HL-60 (cell line): ENCODE measurements at regions not wholly inside any gene's neighbourhood (a gene's known extent, or its start where the extent isn't known, plus 50 kb on each side); places are given as distances from the start of the nearest gene placed in this dataset.
"Not testable (repeated sequence)": the region's sequence is repeated elsewhere in the genome, so short reads cannot be mapped to it uniquely, and the experiment has no call there.

ENCODE experiments used
- DNase-seq, 2 experiments: peaks; one replicate each; pipeline ENCODE4 v3.0.0-alpha.2; 2010 to 2020; ENCODE audit warnings: low read depth in 1 of 2, low spot score in 1 of 2
- H3K27ac ChIP-seq: fragments of 250-450 bp; sonication (Bioruptor Pico); replicated peaks from 2 replicates; pipeline ENCODE4 v1.5.1; 2020; ENCODE audit warnings: mild to moderate bottlenecking, moderate library complexity
- H3K27me3 ChIP-seq: fragments of 250-450 bp; sonication (Bioruptor Pico); 2 replicates; pipeline ENCODE4 v1.5.1; 2021; ENCODE audit warnings: mild to moderate bottlenecking, moderate library complexity; ENCODE audit not compliant: insufficient read depth, poor library complexity, severe bottlenecking
- H3K4me3 ChIP-seq: replicated peaks from 2 replicates; pipeline ENCODE4 v1.5.1; 2011; ENCODE audit warnings: mild to moderate bottlenecking, control low read depth, low read length; ENCODE audit not compliant: insufficient read depth
- GABPA ChIP-seq: IDR thresholded peaks from 2 replicates; pipeline ENCODE4 v1.6.1; 2012; ENCODE audit warnings: low read depth
- POLR2AphosphoS5 ChIP-seq: IDR thresholded peaks from 2 replicates; pipeline ENCODE4 v1.6.1; 2012; ENCODE audit warnings: low read depth
- REST ChIP-seq: IDR thresholded peaks from 2 replicates; pipeline ENCODE4 v1.6.1; 2012; ENCODE audit warnings: low read depth; ENCODE audit not compliant: insufficient replicate concordance
- SPI1 ChIP-seq: IDR thresholded peaks from 2 replicates; pipeline ENCODE4 v1.6.1; 2012; ENCODE audit warnings: low read depth, mild to moderate bottlenecking, borderline replicate concordance
- TF ChIP-seq, protein P1 (sequence below): IDR thresholded peaks from one replicate; pipeline ENCODE4 v1.5.1; 2011; ENCODE audit warnings: low read length, control low read depth, inconsistent platforms; ENCODE audit not compliant: insufficient read depth

GRCh38 chr16:59634004-59634579 is 900.0 kb upstream of the GOT2 start:
- Histone ChIP-seq H3K27ac (no peak overlapping the region), H3K4me3 (no peak overlapping the region), H3K27me3 (no peaks in the 10 kb centered on the region)
- TF ChIP-seq GABPA (no peak), REST (no peak)
- no peak for DNase-seq

DNA sequence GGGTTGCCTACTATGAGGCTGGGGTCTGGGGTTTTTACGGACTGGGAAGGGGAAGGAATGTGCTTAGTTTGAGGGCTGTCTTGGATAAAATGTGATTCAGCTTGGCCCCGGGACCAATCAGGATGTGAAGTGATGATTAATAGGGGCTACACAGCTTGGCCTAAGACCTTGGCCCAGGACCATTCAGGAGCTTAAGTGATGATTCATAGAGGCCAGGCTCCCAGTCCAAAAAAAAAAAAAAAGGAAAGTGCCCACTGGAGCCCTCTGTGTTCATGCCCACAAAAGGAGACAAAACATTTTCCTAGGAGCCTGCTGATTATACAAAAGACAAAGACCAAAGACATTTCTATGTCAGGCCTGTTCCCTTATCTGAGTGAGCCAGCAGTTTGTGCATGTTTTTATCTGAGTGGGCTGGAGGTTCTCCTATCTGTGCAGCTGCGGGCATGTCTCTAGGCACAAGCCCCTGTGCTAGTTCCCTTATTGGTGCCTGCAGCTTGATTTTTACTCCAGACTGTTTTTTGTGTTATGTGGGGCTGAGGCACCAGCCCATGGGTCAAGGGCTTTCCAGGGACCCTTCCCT is 898.2 kb upstream of the GOT2 start:
- DNase-seq = no peak
- no peak for TF ChIP-seq POLR2AphosphoS5
- no peak overlapping the region for H3K4me3 ChIP-seq
- no peak overlapping the region for H3K27ac ChIP-seq
- H3K27me3 ChIP-seq = no peaks in the 10 kb centered on the region

- DNase-seq, H3K4me3 ChIP-seq, H3K27ac ChIP-seq: not testable (repeated sequence)
Measured at GRCh38 chr16:59624381-59624780, 890.3 kb upstream of the GOT2 start.

DNA sequence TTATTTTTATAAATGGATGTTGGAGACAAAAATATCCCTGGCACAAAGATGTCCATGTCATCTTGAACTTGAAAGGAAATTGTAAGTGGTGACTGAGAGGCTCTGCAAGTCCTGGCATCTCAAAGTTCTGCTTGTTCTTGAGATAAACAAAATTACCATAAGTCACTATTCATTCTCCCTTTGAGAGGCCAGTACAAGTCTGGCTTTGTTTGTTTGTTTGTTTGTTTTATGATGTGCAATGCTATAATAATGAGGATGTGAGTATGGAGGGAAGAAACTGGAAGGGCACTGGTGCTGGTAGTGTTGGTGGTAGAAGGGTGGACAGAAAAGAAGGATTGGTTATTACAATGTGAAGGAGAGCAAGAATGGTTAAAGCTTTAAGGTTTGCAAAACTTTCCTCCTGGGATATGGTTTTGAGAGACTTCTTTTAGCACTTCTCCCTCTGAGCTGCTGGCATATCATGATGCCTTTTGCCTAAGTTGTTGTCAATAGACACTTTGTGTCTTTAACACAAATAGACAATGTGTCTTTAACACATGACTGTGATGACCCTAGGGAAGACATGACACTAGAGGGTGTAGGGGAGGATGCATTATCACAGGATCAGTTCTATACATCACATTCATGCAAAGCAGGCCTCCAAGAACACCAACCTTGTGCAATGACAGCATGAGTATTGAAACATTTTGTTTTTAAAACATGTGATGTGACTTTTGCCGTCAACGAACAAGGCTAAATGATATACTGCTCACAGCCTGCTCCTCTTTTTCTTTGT is 880.5 kb upstream of the GOT2 start:
- Histone ChIP-seq H3K4me3 (no peak overlapping the region), H3K27ac (no peak overlapping the region), H3K27me3 (no peaks in the 10 kb centered on the region)
- DNase-seq = no peak
- TF ChIP-seq SPI1 (no peak), GABPA (no peak), REST (no peak)

More at GRCh38 chr16:59624381-59624780, 890.3 kb upstream of the GOT2 start:
- H3K27me3 ChIP-seq = not testable (repeated sequence)

GRCh38 chr16:59612910-59613620 is 878.9 kb upstream of the GOT2 start:
- not testable (repeated sequence) for H3K27me3 ChIP-seq, H3K27ac ChIP-seq, H3K4me3 ChIP-seq, DNase-seq

GRCh38 chr16:59612094-59612493 is 878.0 kb upstream of the GOT2 start:
- TF ChIP-seq SPI1 (no peak), GABPA (no peak), REST (no peak), POLR2AphosphoS5 (no peak)
- TF ChIP-seq, protein P1, sequence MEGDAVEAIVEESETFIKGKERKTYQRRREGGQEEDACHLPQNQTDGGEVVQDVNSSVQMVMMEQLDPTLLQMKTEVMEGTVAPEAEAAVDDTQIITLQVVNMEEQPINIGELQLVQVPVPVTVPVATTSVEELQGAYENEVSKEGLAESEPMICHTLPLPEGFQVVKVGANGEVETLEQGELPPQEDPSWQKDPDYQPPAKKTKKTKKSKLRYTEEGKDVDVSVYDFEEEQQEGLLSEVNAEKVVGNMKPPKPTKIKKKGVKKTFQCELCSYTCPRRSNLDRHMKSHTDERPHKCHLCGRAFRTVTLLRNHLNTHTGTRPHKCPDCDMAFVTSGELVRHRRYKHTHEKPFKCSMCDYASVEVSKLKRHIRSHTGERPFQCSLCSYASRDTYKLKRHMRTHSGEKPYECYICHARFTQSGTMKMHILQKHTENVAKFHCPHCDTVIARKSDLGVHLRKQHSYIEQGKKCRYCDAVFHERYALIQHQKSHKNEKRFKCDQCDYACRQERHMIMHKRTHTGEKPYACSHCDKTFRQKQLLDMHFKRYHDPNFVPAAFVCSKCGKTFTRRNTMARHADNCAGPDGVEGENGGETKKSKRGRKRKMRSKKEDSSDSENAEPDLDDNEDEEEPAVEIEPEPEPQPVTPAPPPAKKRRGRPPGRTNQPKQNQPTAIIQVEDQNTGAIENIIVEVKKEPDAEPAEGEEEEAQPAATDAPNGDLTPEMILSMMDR = no peak
- no peaks in the 10 kb centered on the region for H3K27me3 ChIP-seq
- H3K4me3 ChIP-seq = no peak overlapping the region
- no peak overlapping the region for H3K27ac ChIP-seq
- no peak for DNase-seq
